H4 (cell line): ENCODE measurements at regions not wholly inside any gene's neighbourhood (a gene's known extent, or its start where the extent isn't known, plus 50 kb on each side); places are given as distances from the start of the nearest gene placed in this dataset.

ENCODE experiments used
- DNase-seq: peaks from one replicate; pipeline ENCODE4 v3.0.0-alpha.2; 2015; ENCODE audit warnings: low spot score

DNA sequence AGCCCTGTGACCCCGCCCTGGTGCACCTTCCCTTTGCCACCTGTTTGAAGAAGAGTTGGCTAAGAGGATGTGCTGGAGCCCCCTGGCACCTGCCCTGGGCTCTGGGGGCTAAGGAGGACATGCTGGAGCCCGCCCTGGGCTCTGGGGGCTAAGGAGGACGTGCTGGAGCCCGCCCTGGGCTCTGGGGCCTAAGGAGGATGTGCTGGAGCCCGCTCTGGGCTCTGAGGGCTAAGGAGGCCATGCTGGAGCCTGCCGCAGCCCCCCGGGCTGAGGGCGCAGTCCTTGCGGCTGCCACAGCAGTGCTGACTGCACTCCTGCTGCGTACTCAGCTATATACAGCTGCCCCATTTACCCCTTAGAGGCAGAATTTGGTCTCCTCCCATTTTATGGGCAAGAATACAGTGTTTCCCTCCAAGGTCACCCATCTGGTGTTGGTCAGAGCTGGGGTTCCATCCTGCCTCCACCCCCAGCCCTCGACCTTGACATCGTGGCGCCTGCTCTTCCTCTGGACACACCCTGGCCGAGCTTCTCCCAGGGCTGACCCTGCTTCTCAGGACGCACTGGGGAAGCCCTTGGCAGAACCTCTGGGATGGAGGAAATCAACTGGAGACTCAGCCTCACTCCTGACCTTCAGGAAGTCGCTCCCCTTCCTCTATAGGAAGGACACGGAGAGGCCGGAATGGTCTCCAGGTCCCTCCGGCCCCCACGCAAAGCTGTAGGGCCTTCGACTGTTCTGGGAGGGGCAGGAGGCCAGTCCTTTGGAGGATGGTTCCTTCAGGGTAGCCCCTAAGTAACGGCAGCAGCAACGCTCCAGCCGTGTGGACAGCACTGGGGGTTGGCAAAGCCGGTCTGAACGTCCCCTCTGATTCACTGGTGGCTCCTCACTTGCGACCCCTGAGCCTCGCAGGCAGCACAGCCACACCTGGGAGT lies 65.0 kb upstream of the HPCAL1 start:
- no peak for DNase-seq

DNA sequence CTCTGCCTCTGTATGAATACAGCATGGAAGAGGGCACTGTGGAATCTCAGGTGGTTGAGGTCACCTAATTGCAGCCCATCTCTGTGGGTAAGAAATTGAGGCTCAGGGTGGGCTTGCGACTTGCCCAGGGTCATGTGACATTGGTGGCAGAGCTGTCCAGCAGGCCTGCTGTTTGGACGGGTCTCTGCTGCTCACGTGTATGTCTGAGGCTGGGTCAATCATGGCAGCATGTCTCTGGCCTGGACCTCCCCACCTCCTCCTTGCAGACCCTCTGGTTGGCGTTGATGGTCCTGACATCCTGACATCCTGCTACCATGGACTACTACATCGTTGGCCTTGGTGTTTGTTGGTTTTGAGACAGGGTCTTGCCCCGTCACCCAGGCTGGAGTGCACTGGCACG lies 64.3 kb upstream of the HPCAL1 start:
- no peak for DNase-seq

DNA sequence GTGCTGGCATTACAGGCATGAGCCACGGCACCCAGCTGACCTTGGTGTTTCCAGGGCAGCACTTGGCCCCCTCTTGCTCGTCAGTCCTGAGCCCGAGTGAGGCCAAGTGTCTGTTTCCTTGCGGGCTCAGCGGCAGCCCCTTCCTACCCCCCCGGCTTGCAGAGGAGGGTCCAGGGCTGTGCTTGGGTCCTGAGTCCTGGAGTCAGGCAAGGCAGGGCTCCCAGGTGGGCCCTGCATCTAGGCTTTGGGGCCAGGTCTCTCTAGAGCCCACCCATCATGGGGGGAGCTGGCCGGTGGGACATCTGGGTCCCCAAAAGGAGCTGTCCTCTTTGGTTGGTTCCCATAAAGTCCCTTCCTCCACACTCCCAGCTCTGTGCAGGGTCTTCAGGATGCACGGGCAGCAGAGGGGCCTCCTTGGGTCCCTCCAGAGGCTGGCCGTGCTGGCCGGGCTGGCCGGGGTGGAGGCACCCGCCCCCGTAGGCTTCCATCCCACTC lies 63.7 kb upstream of the HPCAL1 start:
- DNase-seq, result no peak

DNA sequence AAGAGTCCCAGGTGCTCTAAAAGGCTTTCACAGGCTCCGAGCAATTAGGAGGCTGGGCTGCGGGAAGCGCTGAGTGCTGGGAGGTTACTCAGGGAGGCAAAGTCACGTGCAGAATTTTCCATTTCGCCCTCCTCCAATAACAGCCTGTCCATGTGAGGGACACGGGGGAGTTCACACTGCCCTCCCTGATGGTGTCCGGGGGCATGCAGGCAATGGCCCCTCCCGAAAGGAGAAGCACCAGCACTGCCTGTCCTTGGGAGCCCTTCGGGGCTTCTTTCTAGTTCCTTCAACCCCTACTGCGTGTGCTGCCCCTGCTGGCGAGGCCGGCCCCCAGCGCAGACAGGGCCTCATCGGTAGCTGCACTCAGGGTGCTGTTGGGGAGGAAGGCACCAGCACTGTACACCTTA lies 63.1 kb upstream of the HPCAL1 start:
- no peak for DNase-seq

DNA sequence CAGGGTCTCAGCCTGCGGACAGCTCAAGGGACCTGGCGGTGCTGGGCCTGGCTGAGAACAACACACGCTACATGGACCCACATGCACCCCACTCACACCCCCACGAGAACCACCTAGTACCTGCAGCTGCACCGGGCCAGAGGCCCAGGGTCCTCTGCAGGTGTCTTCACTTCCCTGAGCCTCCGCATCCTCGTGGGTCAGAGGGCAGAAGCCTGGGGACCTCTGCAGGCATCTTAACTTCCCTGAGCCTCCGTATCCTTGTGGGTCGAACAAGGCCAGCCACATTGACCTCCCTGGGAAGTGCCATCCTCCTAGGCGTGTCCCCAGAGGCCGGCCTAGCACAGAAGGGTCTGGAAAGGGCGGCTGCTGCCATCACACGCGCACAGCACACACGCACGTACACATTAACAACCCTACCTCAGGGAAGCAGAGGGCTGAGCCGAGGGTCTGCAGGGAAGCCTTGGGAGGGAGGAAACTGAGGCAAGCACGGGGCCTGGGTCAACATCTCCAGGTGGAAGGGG lies 62.5 kb upstream of the HPCAL1 start:
- no peak for DNase-seq

DNA sequence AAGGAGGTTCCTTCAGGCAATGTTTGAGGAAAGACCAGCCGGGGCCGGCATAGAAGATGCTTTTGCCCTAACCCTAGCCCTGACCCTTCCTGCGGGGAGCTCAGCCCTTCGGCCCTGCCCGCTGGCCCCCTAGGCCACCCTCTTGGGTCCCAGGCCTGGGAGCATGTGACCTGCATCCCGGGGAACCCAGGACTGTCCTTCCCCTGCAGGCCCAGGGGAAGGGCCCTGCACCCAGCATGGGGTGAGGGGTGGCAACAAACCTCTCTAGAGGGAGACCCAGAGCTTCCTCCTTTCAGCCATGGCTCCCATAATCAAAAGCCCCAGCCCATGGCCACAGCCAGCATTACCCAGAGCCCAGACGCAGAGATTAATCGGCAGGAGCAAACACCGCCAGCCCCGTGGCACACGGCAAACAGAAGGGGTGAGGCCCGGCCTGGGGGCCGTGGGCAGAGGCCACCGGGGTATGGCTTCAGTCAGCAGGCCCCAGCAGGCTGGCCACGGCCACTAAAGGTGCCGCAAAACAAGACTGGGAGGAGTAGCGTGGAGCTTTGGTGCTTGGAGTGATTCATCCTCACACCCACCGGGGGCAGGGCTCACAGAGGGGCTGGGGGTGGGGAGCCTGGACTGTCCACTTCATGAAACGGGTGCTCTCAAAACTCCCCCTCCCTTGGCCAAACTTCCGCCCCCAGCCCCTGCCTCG lies 61.6 kb upstream of the HPCAL1 start:
- DNase-seq, result no peak

DNA sequence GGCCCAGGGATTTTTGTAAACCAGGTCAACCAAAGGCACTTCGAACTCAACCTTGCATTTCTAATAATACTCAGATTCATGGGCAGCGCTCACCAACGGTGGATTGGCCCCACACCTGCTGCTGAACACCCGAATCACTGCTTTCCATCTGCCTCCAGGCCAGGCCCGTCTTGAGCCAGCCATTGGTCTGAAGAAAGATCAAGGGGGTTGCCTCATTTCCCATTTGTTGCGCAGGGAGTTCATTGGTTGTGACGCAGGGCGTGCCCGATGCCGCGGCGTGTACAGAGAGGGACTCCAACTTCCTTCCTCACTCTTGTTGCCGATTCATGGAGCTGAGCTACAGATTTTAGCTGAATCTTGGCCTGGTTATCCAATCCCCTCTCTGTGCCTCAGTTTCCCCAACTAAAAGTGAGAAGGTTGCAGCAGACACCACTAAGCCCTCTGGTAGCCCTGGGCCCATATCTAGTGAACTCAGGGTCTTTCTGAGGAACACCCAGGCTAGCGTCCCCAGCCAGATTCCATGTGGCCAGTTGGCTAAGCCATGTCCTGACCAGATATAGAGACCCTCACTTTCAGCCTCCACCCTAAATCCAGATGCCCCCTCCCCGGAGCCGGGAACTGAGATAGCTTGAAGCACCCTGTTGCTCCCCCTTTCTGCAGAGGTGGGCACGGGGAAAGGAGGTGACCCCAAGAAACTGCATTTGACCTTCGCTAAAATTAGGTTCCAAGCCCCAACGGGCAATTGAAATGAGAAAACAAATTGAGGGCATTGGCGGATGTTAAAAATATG lies 60.9 kb upstream of the HPCAL1 start:
- DNase-seq, result no peak

DNA sequence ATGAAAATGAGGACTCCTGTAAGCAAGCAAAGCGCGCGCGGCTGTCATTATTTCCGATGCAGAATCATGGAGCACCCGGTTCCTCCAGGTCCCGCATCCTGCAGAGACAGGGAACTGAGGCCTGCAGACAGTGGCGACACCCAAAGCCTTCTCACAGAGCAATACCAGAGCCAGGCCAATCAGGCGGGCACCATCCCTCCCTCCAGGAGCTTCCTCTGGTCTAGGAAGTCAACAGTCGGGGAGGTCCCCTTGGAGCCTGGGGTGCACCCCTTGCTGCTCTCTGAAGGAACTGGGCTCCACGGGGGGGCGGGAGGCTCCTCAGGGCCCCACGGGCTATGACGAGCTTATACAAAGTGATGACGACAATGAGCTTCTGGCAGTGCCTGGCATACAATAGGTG lies 60.3 kb upstream of the HPCAL1 start:
- no peak for DNase-seq

DNA sequence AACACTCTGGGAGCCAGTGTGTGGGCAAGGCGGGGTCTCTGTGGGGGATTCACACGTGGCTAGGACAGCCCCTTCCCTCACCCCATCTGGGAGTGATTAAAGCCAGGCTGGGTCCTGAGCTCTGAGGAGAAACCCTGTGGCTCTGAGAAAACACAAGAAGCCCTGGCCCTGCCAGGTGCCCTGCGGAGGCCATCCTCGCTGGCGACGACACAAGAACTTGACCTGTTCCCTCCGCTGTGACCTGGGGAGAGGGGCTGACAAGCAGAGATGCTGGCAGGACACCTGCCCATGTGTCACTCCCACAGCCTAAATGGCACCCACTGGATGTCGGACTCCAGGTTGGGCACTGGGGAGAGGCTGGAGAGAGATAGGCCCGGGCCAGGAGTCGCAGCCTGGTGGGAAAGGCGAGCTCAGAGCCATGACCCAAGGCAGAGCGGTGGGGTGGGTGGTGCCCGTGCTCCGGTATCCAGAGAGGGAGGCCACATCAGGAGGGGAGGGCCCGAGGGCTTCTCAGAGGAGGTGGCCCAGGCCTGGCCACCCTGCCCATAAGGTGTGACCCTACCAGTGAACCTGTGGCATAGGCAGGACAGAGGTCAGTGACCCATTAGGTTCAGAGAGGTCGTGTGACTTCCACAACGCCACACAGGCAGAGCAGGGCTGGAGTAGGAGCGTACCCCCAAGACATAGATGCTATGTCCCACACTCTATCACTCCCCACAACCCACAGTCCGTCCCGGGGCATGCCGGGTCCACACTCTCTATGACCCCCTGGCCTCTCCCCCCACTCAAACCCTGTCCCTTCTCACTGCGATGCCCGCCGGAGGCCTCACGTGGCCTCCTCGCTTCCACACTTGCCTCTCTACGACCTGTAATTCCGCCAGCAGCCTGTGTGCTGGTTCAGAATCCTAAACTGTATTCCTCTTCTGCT lies 59.4 kb upstream of the HPCAL1 start:
- DNase-seq, result no peak

DNA sequence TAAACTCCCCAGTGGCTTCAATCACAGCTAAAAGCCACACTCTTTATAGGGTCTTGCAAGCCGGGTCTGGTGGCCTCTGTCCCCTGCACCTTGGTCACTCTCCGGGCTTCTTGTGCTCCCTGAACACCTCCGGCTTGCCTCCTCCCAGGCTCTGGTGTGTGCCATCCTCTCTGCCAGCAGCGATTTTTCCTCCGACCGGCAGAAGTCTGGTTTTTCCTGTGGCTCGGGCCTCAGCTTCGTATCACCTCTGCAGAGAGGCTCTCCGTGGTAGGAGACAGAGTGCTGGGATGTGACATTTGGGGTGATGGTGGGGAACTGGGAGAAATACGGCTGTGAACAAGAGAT lies 58.8 kb upstream of the HPCAL1 start:
- no peak for DNase-seq

DNA sequence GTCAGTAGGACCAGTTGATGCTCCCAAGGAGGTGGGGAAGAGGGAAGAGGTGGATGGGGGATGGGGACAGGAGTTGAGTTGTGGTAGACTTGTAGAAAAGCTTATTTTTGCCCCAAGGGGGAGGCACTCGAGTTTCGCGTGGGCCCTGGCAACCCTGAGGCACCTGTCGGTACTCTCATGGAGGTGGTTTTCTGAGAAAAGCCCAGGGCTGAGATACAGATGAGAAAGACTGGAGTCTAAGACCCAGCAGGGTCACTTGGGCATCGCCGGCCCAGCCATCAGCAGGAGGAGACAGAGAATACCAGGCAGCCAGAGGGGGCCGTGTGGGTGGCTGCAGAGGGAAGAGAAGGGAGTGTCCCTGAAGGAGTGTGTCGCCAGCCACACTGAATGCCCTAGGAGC lies 57.7 kb upstream of the HPCAL1 start:
- DNase-seq, result no peak

DNA sequence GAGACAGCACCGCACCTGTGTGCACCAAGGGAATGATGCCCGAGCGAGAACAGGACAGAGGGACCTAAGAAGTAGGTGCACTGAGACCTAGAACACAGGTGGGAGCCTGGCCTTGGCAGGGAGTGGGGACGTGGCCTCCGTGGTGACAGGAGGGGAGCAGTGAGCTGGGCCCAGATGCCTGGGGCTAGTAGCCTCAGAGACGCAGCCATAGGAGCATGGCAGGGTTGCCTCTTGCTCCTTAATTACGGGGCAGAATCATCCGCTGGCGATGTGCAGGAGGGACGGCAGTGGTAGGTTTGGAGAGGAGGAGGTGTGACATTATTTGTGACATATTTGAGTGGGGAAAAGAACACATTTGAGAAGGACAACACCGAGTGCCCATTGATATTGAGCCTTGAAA lies 57.0 kb upstream of the HPCAL1 start:
- DNase-seq, result no peak

DNA sequence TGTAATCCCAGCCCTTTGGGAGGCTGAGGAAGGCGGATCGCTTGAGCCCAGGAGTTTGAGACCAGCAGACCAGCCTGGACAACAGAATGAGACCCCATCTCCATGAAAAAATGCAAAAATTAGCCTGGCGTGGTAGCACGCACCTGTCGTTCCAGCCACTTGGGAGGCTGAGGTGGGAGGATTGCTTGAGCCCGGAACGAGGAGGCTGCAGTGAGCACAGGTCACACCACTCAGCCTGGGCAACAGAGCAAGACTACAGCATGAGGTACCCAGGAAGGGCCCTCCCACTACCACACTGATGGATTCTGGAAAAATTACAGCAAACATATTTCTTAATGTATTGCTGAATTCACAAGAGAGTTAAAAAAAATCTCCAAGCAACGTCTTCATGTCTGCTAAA lies 56.3 kb upstream of the HPCAL1 start:
- no peak for DNase-seq

DNA sequence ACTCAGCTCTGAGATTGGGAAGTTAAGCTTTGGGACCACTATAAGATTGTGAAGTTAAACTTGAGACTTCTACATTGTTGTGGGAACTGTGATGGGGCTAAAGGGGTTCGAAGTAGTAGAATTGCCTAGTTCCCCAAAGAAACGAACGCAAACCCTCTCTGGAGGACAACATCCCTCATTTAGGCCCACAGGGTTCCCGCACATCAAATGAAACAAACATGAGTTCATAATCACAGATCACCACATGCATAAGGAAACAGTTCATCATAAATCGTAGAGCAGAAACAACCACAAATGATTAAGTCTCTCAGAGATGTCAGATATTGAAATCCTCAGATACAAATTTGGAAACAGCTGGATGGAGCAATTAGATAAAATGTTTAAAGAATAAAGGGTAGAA lies 55.9 kb upstream of the HPCAL1 start:
- no peak for DNase-seq

DNA sequence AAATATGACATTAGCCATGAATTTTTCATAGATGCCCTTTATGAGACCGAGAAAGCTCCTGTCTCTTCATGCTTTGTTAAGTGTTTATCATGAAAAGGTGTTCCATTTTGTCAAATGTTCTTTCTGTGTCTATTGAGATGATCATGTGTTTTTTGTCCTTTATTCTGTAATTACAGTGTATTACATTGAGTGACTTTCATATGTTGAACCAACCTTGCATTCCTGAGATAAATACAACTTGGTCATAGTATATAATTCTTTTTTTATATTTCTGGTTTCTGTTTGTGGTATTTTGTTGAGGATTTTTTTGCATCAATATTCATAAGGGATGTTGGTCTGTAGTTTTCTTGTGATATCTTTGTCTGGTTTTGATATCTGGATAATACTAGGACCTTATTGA lies 52.9 kb upstream of the HPCAL1 start:
- DNase-seq, result no peak

DNA sequence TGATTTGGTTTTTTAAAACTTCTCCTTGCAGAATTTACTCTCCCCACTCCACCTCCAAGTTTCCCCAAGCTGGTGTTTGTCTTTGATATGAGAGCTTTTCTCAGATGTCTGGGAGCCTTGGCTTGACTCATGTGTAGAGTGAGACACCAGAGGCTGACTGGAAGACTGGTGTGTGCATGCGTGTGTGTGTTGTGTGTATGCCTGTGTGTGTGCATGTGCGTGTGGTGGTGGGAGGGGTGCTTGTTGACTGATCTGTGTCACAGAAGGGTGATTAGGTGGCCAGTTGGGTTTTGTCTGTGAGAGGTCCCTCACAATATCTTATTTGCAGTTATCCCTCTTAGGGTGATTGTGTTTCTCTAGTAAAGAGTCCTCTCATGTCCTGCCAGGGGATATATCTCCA lies 50.5 kb upstream of the HPCAL1 start:
- no peak for DNase-seq

DNA sequence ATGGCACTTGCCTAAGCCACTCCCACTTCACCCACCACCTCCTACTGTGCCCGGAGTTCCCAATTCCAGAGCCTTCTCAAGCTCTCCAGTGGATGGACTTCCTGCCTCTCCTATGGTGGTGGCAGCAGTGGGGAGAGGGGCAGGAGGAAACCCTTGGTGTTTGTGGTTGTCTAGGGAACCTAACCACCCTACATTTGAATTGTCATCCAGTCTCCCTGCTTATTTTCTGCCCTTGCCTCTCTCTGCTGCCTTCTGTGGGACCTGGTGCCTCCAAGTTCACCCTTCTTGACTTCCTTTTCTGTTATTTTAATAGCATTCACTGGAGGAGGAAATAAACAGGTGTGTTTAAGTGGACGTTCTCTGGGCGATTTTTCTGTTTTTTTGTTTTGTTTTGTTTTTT lies 50.0 kb upstream of the HPCAL1 start:
- DNase-seq, result no peak
